ENCODE measurements at regions not wholly inside any gene's neighbourhood (a gene's known extent, or its start where the extent isn't known, plus 50 kb on each side); places are given as distances from the start of the nearest gene placed in this dataset.

- TF ChIP-seq CEBPB (IDR thresholded peaks at IDR 0.05) = no peak
- TF ChIP-seq TAF1 (IDR thresholded peaks at IDR 0.05; ENCODE audit: low read depth) = no peak
- no peak for TF ChIP-seq TEAD4 (IDR thresholded peaks at IDR 0.05)
- no peak for TF ChIP-seq NFIC (IDR thresholded peaks at IDR 0.05)
- TF ChIP-seq EP300 (IDR thresholded peaks at IDR 0.05; ENCODE audit: borderline replicate concordance) = no peak
- TF ChIP-seq RAD21 (IDR thresholded peaks at IDR 0.05; ENCODE audit: low read depth) = no peak
- TF ChIP-seq, protein P1, sequence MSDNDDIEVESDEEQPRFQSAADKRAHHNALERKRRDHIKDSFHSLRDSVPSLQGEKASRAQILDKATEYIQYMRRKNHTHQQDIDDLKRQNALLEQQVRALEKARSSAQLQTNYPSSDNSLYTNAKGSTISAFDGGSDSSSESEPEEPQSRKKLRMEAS (IDR thresholded peaks at IDR 0.05) = no peak
- no peak for TF ChIP-seq YY1 (IDR thresholded peaks at IDR 0.05; ENCODE audit: low read depth)
These were observed 87.9 kb upstream of the GPC3 start for GRCh38 chrX:134073341-134073740.

- TF ChIP-seq TCF12 (IDR thresholded peaks at IDR 0.05; ENCODE audit: low read depth) = no peak
- TF ChIP-seq TEAD4 (IDR thresholded peaks at IDR 0.05) = no peak
- no peak for TF ChIP-seq USF1 (IDR thresholded peaks at IDR 0.05)
- TF ChIP-seq CEBPB (IDR thresholded peaks at IDR 0.05) = no peak
- TF ChIP-seq, protein P1 (IDR thresholded peaks at IDR 0.05) = no peak
These were observed 88.8 kb upstream of the GPC3 start for GRCh38 chrX:134074151-134074550.

DNA sequence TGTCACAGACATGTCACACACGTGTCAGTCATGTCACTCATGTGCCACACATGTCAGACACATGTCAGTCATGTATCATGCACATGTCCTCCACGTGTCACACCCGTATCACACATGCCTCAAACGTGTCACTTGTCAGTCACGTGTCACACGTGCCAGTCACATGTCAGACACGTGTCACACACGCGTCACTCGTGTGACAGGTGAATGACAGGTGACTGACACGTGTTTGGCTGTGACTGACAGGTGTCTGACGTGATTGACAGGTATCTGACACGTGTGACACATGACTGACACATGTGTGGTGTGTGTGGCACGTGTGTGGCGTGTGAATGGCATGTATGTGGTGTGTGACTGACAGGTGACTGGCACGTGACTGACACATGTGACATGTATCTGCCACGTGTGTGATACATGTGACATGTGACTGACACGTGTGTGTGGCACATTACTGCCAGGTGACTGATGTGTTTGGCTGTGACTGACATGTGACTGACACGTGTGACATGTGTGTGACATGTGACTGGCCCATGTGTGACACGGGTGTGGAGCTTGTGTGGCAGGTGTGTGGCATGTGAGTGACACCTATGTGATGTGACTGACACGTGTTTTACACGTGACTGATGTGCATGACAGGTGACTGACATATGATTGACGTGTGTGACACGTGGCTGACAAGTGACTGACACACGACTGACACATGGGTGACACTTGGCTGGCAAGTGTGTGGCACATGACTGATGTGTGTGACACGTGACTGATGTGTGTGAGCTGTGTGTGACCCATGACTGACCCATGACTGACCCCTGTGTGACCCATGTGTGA lies 90.7 kb upstream of the GPC3 start:
- TF ChIP-seq TAF1 (IDR thresholded peaks at IDR 0.05; ENCODE audit: low read depth) = no peak
- TF ChIP-seq TEAD4 (IDR thresholded peaks at IDR 0.05) = no peak
- TF ChIP-seq USF1 (IDR thresholded peaks at IDR 0.05) = no peak
- TF ChIP-seq TCF12 (IDR thresholded peaks at IDR 0.05; ENCODE audit: low read depth) = no peak
- TF ChIP-seq YY1 (IDR thresholded peaks at IDR 0.05; ENCODE audit: low read depth) = no peak
- no peak for TF ChIP-seq REST (IDR thresholded peaks at IDR 0.05; ENCODE audit: low read depth)
- no peak for TF ChIP-seq ZBTB7A (IDR thresholded peaks at IDR 0.05; ENCODE audit: low read depth)
- no peak for TF ChIP-seq CEBPB (IDR thresholded peaks at IDR 0.05)
- TF ChIP-seq, protein P1 (IDR thresholded peaks at IDR 0.05) = no peak

GRCh38 chrX:134095366-134095765 lies 110.0 kb upstream of the GPC3 start:
- TF ChIP-seq TCF12 (IDR thresholded peaks at IDR 0.05; ENCODE audit: low read depth) (no peak), EGR1 (IDR thresholded peaks at IDR 0.05) (no peak), TEAD4 (IDR thresholded peaks at IDR 0.05) (no peak), ZBTB7A (IDR thresholded peaks at IDR 0.05; ENCODE audit: low read depth) (no peak), CEBPB (IDR thresholded peaks at IDR 0.05) (no peak), RAD21 (IDR thresholded peaks at IDR 0.05; ENCODE audit: low read depth) (no peak), NFIC (IDR thresholded peaks at IDR 0.05) (no peak), USF1 (IDR thresholded peaks at IDR 0.05) (no peak), EP300 (IDR thresholded peaks at IDR 0.05; ENCODE audit: borderline replicate concordance) (no peak), TAF1 (IDR thresholded peaks at IDR 0.05; ENCODE audit: low read depth) (no peak), YY1 (IDR thresholded peaks at IDR 0.05; ENCODE audit: low read depth) (no peak), REST (IDR thresholded peaks at IDR 0.05; ENCODE audit: low read depth) (no peak), CREB1 (IDR thresholded peaks at IDR 0.05; ENCODE audit: low read depth) (no peak), FOXM1 (IDR thresholded peaks at IDR 0.05; ENCODE audit: borderline replicate concordance, low read depth) (no peak)
- TF ChIP-seq, protein P1 (IDR thresholded peaks at IDR 0.05) = no peak

- TF ChIP-seq FOXM1 (IDR thresholded peaks at IDR 0.05; ENCODE audit: borderline replicate concordance, low read depth) (no peak), USF1 (IDR thresholded peaks at IDR 0.05) (no peak), TEAD4 (IDR thresholded peaks at IDR 0.05) (no peak)
These were observed 116.2 kb upstream of the GPC3 start for GRCh38 chrX:134101636-134102035.
